HEK293 (cell line): ENCODE measurements at regions not wholly inside any gene's neighbourhood (a gene's known extent, or its start where the extent isn't known, plus 50 kb on each side); places are given as distances from the start of the nearest gene placed in this dataset.
"Not testable (repeated sequence)": the region's sequence is repeated elsewhere in the genome, so short reads cannot be mapped to it uniquely, and the experiment has no call there.

Experiments
- CTCF ChIA-PET: fragments of 350-600 bp; formaldehyde crosslinking; extraction: SDS; loops from one replicate; lab custom pipeline; 2021; ENCODE audit warnings: antibody characterized with exemption; lab: Yijun Ruan, JAX
- POLR2A ChIA-PET: fragments of 300-600 bp; formaldehyde crosslinking; extraction: SDS; loops from one replicate; lab custom pipeline; 2020; ENCODE audit warnings: antibody characterized with exemption, inconsistent platforms; lab: Yijun Ruan, JAX
- H3K27ac ChIP-seq: fragments of 200-500 bp; sonication (Bioruptor generic); 2 replicates; pipeline ENCODE4 v1.5.1; 2014; ENCODE audit warnings: low read depth, low read length, control low read depth, inconsistent platforms; ENCODE audit errors: extremely low read depth
- H3K36me3 ChIP-seq, 2 experiments: fragments of 200-500 bp in 1 of 2; sonication (Bioruptor generic) in 1 of 2; 1 replicate in 1 of 2; 2 replicates in 1 of 2; pipeline ENCODE4 v1.5.1; 2014 to 2017; ENCODE audit warnings: inconsistent platforms in 2 of 2, low read length in 2 of 2; ENCODE audit not compliant: control insufficient read depth in 2 of 2, insufficient read depth in 1 of 2
- H3K4me1 ChIP-seq: fragments of 200-500 bp; sonication (Bioruptor generic); 2 replicates; pipeline ENCODE4 v1.5.1; 2014; ENCODE audit warnings: mild to moderate bottlenecking, low read length, inconsistent platforms; ENCODE audit not compliant: control insufficient read depth, insufficient read depth
- H3K4me3 ChIP-seq: 2 replicates; pipeline ENCODE4 v1.5.1; 2011; ENCODE audit warnings: low read depth, mild to moderate bottlenecking, control low read depth, low read length, moderate library complexity
- H3K9me3 ChIP-seq: fragments of 200-500 bp; sonication (Bioruptor generic); 2 replicates; pipeline ENCODE4 v1.5.1; 2014; ENCODE audit warnings: low read depth, low read length, inconsistent platforms; ENCODE audit not compliant: control insufficient read depth, insufficient read depth
- FEZF1 ChIP-seq: fragments of 450-650 bp; formaldehyde crosslinking; IDR thresholded peaks from 2 replicates; pipeline ENCODE4 v1.5.1; 2016; ENCODE audit warnings: missing biosample characterization, missing genetic modification characterization
- GLI4 ChIP-seq: fragments of 450-650 bp; formaldehyde crosslinking; IDR thresholded peaks from 2 replicates; pipeline ENCODE4 v1.5.1; 2016; ENCODE audit warnings: missing biosample characterization, missing genetic modification characterization
- MEIS1 ChIP-seq: sonication (generic); formaldehyde crosslinking; IDR thresholded peaks from 2 replicates; pipeline ENCODE4 v1.8.1; 2022; ENCODE audit warnings: missing genetic modification reagents, mild to moderate bottlenecking, borderline replicate concordance
- MYNN ChIP-seq: fragments of 450-650 bp; formaldehyde crosslinking; IDR thresholded peaks from 2 replicates; pipeline ENCODE4 v1.5.1; 2016; ENCODE audit warnings: missing biosample characterization, missing genetic modification characterization, borderline replicate concordance
- SETDB1 ChIP-seq: IDR thresholded peaks from one replicate; pipeline ENCODE4 v1.6.1; 2017; ENCODE audit warnings: mild to moderate bottlenecking, low read length, moderate library complexity, mixed read lengths; ENCODE audit not compliant: insufficient read length
- TRIM28 ChIP-seq: IDR thresholded peaks from 2 replicates; pipeline ENCODE4 v1.6.1; 2011; ENCODE audit warnings: low read length, control low read depth, borderline replicate concordance
- ZIC2 ChIP-seq: fragments of 450-650 bp; formaldehyde crosslinking; IDR thresholded peaks from 2 replicates; pipeline ENCODE4 v1.5.1; 2016; ENCODE audit warnings: missing biosample characterization, missing genetic modification characterization
- ZNF112 ChIP-seq: fragments of 450-650 bp; formaldehyde crosslinking; IDR thresholded peaks from 2 replicates; pipeline ENCODE4 v1.5.0; 2017; ENCODE audit warnings: missing biosample characterization, missing genetic modification characterization
- ZNF211 ChIP-seq: fragments of 450-650 bp; formaldehyde crosslinking; IDR thresholded peaks from 2 replicates; pipeline ENCODE4 v1.5.1; 2016; ENCODE audit warnings: low read depth, missing biosample characterization, missing genetic modification characterization
- ZNF221 ChIP-seq: fragments of 450-650 bp; formaldehyde crosslinking; IDR thresholded peaks from 2 replicates; pipeline ENCODE4 v1.5.1; 2017; ENCODE audit warnings: missing biosample characterization, missing genetic modification characterization, borderline replicate concordance
- ZNF335 ChIP-seq: fragments of 450-650 bp; formaldehyde crosslinking; conservative IDR thresholded peaks from 2 replicates; pipeline ENCODE4 v1.5.1; 2016; ENCODE audit warnings: missing biosample characterization, missing genetic modification characterization
- ZNF37A ChIP-seq: fragments of 450-650 bp; IDR thresholded peaks from 2 replicates; pipeline ENCODE4 v1.5.1; 2018; ENCODE audit warnings: missing biosample characterization, missing genetic modification characterization
- ZNF391 ChIP-seq: fragments of 450-650 bp; formaldehyde crosslinking; IDR thresholded peaks from 2 replicates; pipeline ENCODE4 v1.5.1; 2016; ENCODE audit warnings: low read depth, missing biosample characterization, missing genetic modification characterization, borderline replicate concordance
- ZNF404 ChIP-seq: fragments of 450-650 bp; formaldehyde crosslinking; IDR thresholded peaks from 2 replicates; pipeline ENCODE4 v1.5.1; 2017; ENCODE audit warnings: missing biosample characterization, missing genetic modification characterization
- ZNF501 ChIP-seq: fragments of 450-650 bp; formaldehyde crosslinking; IDR thresholded peaks from 2 replicates; pipeline ENCODE4 v1.5.1; 2016; ENCODE audit warnings: missing biosample characterization, missing genetic modification characterization
- ZNF521 ChIP-seq: fragments of 450-650 bp; formaldehyde crosslinking; IDR thresholded peaks from 2 replicates; pipeline ENCODE4 v1.5.1; 2017; ENCODE audit warnings: missing biosample characterization, mild to moderate bottlenecking, missing genetic modification characterization
- ZNF596 ChIP-seq: fragments of 450-650 bp; IDR thresholded peaks from 2 replicates; pipeline ENCODE4 v1.5.0; 2018; ENCODE audit warnings: missing biosample characterization, mild to moderate bottlenecking, missing genetic modification characterization, moderate library complexity
- ZNF610 ChIP-seq: fragments of 450-650 bp; formaldehyde crosslinking; IDR thresholded peaks from 2 replicates; pipeline ENCODE4 v1.5.1; 2016; ENCODE audit warnings: missing biosample characterization, missing genetic modification characterization, borderline replicate concordance
- ZNF777 ChIP-seq: fragments of 450-650 bp; formaldehyde crosslinking; IDR thresholded peaks from 2 replicates; pipeline ENCODE4 v1.5.1; 2017; ENCODE audit warnings: missing biosample characterization, missing genetic modification characterization, borderline replicate concordance
- ZNF785 ChIP-seq: fragments of 450-650 bp; formaldehyde crosslinking; IDR thresholded peaks from 2 replicates; pipeline ENCODE4 v1.5.1; 2016; ENCODE audit warnings: missing biosample characterization, missing genetic modification characterization
- ZSCAN23 ChIP-seq: fragments of 450-650 bp; formaldehyde crosslinking; IDR thresholded peaks from 2 replicates; pipeline ENCODE4 v1.5.1; 2016; ENCODE audit warnings: missing biosample characterization, missing genetic modification characterization
- TF ChIP-seq, protein P1 (sequence below): fragments of 450-650 bp; formaldehyde crosslinking; IDR thresholded peaks from 2 replicates; pipeline ENCODE4 v1.5.1; 2016; ENCODE audit warnings: missing biosample characterization, missing genetic modification characterization, borderline replicate concordance
- TF ChIP-seq, protein P2 (sequence below): sonication (generic); formaldehyde crosslinking; IDR thresholded peaks from 2 replicates; pipeline ENCODE4 v1.8.1; 2022; ENCODE audit warnings: mild to moderate bottlenecking, moderate library complexity, missing genetic modification reagents
- TF ChIP-seq, protein P3 (sequence below): fragments of 450-650 bp; formaldehyde crosslinking; IDR thresholded peaks from 2 replicates; pipeline ENCODE4 v1.5.1; 2017; ENCODE audit warnings: missing biosample characterization, mild to moderate bottlenecking, missing genetic modification characterization, moderate library complexity
- TF ChIP-seq, protein P4 (sequence below): fragments of 450-650 bp; formaldehyde crosslinking; IDR thresholded peaks from 2 replicates; pipeline ENCODE4 v1.5.1; 2016; ENCODE audit warnings: missing biosample characterization, missing genetic modification characterization

DNA sequence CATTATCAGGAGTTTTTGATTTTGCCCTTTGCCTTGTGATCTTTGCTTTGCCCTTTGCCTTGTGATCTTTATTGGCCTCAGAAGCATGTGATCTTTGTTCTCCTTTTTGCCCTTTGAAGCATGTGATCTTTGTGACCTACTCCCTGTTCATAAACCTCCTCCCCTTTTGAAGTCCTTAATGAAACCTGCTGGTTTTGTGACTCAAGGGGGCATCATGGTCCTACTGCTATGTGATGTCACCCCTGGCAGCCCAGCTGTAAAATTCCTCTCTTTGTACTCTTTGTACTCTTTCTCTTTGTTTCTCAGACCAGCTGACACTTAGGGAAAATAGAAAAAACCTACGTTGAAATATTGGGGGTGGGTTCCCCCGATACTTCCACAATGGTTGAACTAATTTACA lies 356.1 kb upstream of the NRP1 start:
- H3K27ac ChIP-seq, POLR2A ChIA-PET, H3K36me3 ChIP-seq, H3K4me1 ChIP-seq, CTCF ChIA-PET, H3K9me3 ChIP-seq, H3K4me3 ChIP-seq: not testable (repeated sequence)
- TF ChIP-seq SETDB1: peak; percentile 6

DNA sequence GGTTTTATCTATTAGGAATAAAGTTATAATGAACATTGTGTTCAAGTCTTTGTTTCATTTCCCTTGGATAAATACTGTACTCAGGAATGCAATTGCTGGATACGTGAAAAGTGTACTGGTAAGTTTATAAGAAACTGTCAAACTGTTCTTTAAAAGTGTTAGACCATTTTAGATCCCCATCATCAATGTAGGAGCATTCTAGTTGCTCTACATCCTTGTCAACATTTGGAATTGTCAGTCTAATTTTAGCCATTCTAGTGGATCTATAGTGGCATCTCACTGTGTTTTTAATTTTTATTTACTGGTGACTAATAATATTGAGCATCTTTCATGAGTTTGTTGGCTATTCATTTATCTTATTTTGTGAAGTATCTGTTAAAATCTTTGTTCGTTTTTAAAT lies 354.0 kb upstream of the NRP1 start:
- H3K4me3 ChIP-seq: no peak overlapping the region
- ChIA-PET POLR2A (no interaction called here), CTCF (no interaction called here)
- TF ChIP-seq ZNF404 (tag by site-specific recombination) (no peak), FEZF1 (tag by site-specific recombination) (no peak), ZNF610 (tag by site-specific recombination) (no peak), TRIM28 (no peak)
- TF ChIP-seq, protein P1, sequence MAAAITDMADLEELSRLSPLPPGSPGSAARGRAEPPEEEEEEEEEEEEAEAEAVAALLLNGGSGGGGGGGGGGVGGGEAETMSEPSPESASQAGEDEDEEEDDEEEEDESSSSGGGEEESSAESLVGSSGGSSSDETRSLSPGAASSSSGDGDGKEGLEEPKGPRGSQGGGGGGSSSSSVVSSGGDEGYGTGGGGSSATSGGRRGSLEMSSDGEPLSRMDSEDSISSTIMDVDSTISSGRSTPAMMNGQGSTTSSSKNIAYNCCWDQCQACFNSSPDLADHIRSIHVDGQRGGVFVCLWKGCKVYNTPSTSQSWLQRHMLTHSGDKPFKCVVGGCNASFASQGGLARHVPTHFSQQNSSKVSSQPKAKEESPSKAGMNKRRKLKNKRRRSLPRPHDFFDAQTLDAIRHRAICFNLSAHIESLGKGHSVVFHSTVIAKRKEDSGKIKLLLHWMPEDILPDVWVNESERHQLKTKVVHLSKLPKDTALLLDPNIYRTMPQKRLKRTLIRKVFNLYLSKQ (tag by site-specific recombination): no peak
- no peak overlapping the region for H3K27ac ChIP-seq
- H3K36me3 ChIP-seq: no peaks in the 10 kb centered on the region
- no peaks in the 10 kb centered on the region for H3K4me1 ChIP-seq
- H3K9me3 ChIP-seq: no peaks in the 10 kb centered on the region

DNA sequence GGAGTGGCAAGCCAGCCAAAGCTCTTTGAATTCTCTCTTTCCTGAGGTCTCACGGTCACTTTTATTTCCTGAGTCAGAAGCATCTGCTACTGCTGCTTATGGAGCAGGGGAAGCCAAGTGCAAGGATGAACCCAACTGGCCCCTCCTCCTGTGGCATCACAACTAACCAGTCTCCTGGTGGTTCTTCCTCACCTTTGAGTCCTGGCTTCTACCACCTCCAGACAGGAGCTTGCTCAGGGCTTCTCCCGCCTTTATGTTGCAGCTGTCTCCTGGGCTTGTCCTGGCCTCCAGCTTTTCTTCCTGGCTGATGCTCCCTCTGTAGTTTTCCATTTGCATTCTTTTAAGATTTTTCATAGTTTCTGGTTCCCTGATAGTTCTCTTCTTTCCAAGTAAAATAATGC lies 349.7 kb upstream of the NRP1 start:
- Histone ChIP-seq H3K36me3 (no peaks in the 10 kb centered on the region), H3K4me3 (no peak overlapping the region), H3K27ac (no peak overlapping the region), H3K9me3 (no peaks in the 10 kb centered on the region), H3K4me1 (no peaks in the 10 kb centered on the region)
- POLR2A ChIA-PET: no interaction called here
- no peak for TF ChIP-seq MEIS1 (CRISPR knock-in tag)
- no peak for TF ChIP-seq ZNF501 (tag by site-specific recombination)
- TF ChIP-seq ZNF211 (tag by site-specific recombination): no peak
- TF ChIP-seq ZNF391: no peak
- TF ChIP-seq ZNF596 (tag by site-specific recombination): no peak
- no peak for TF ChIP-seq ZSCAN23 (tag by site-specific recombination)
- no peak for TF ChIP-seq GLI4 (tag by site-specific recombination)
- no peak for TF ChIP-seq MYNN (tag by site-specific recombination)
- no peak for TF ChIP-seq ZNF777 (tag by site-specific recombination)
- TF ChIP-seq ZNF521 (tag by site-specific recombination): no peak
- TF ChIP-seq, protein P2, sequence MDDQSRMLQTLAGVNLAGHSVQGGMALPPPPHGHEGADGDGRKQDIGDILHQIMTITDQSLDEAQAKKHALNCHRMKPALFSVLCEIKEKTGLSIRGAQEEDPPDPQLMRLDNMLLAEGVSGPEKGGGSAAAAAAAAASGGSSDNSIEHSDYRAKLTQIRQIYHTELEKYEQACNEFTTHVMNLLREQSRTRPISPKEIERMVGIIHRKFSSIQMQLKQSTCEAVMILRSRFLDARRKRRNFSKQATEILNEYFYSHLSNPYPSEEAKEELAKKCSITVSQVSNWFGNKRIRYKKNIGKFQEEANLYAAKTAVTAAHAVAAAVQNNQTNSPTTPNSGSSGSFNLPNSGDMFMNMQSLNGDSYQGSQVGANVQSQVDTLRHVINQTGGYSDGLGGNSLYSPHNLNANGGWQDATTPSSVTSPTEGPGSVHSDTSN (CRISPR knock-in tag): no peak
- CTCF ChIA-PET: interaction anchor here (0.7 kb wide), 1 partner anchor 490 kb away, joined by 3 read pairs; no protein-coding TSS in a partner anchor

DNA sequence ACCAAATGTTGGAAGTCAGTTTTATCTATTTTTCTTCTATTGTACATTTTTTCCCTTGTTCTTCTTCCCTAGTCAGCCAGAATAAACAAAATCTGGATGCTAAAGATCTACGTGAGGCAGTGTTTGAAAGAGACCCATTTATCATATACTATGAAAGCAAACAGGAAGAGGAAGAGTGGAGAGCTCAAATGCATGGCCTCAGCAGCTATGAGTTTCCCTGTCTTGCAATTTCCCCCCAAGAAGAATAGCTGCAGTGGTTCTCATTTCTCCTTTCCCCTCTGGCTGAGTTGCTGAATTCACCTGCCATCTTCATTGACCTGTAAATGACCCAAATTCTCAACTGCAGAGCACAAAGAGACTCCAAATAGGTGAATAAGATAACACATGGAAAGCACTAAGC lies 347.1 kb upstream of the NRP1 start:
- H3K4me1 ChIP-seq: no peaks in the 10 kb centered on the region
- no peaks in the 10 kb centered on the region for H3K36me3 ChIP-seq
- H3K9me3 ChIP-seq: no peaks in the 10 kb centered on the region
- no peak overlapping the region for H3K4me3 ChIP-seq
- no peak overlapping the region for H3K27ac ChIP-seq
- ChIA-PET CTCF (no interaction called here), POLR2A (no interaction called here)
- TF ChIP-seq ZNF112 (tag by site-specific recombination) (no peak), ZNF785 (tag by site-specific recombination) (no peak), ZNF37A (tag by site-specific recombination) (no peak), ZIC2 (tag by site-specific recombination) (no peak), ZNF335 (tag by site-specific recombination) (no peak), ZNF610 (tag by site-specific recombination) (no peak), ZNF777 (tag by site-specific recombination) (no peak), ZNF221 (tag by site-specific recombination) (no peak)
- TF ChIP-seq, protein P3, sequence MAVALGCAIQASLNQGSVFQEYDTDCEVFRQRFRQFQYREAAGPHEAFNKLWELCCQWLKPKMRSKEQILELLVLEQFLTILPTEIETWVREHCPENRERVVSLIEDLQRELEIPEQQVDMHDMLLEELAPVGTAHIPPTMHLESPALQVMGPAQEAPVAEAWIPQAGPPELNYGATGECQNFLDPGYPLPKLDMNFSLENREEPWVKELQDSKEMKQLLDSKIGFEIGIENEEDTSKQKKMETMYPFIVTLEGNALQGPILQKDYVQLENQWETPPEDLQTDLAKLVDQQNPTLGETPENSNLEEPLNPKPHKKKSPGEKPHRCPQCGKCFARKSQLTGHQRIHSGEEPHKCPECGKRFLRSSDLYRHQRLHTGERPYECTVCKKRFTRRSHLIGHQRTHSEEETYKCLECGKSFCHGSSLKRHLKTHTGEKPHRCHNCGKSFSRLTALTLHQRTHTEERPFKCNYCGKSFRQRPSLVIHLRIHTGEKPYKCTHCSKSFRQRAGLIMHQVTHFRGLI: no peak
- TF ChIP-seq, protein P4, sequence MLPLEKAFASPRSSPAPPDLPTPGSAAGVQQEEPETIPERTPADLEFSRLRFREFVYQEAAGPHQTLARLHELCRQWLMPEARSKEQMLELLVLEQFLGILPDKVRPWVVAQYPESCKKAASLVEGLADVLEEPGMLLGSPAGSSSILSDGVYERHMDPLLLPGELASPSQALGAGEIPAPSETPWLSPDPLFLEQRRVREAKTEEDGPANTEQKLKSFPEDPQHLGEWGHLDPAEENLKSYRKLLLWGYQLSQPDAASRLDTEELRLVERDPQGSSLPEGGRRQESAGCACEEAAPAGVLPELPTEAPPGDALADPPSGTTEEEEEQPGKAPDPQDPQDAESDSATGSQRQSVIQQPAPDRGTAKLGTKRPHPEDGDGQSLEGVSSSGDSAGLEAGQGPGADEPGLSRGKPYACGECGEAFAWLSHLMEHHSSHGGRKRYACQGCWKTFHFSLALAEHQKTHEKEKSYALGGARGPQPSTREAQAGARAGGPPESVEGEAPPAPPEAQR (tag by site-specific recombination): no peak
